Stimulated activated naive CD8-positive, alpha-beta T cell treated with anti-CD3 and anti-CD28 coated beads, Interleukin-15, amount 100 ng/mL, for 72 hours (primary cell): ENCODE measurements at regions not wholly inside any gene's neighbourhood (a gene's known extent, or its start where the extent isn't known, plus 50 kb on each side); places are given as distances from the start of the nearest gene placed in this dataset.
"Not testable (repeated sequence)": the region's sequence is repeated elsewhere in the genome, so short reads cannot be mapped to it uniquely, and the experiment has no call there.

Source experiments
- ATAC-seq: fragments of 150-1000 bp; cut with Tn5 transposase; 2 replicates; pipeline ENCODE4 v1.10.0; 2021; ENCODE audit warnings: mild to moderate bottlenecking, moderate library complexity
- DNase-seq, 2 donors: peaks; one replicate each; pipeline ENCODE4 v3.0.0; 2021 to 2022
- H3K27ac Mint-ChIP-seq, 2 donors: one replicate each; pipeline ENCODE4 v1.8.0; 2022; ENCODE audit warnings: mild to moderate bottlenecking in 2 of 2, mixed read lengths in 2 of 2, moderate library complexity in 2 of 2
- H3K27me3 Mint-ChIP-seq: one replicate; pipeline ENCODE4 v1.8.0; 2022; ENCODE audit warnings: mixed read lengths
- H3K4me1 Mint-ChIP-seq: one replicate; pipeline ENCODE4 v1.8.0; 2022; ENCODE audit warnings: mild to moderate bottlenecking, mixed read lengths
- H3K4me3 Mint-ChIP-seq, 2 donors: one replicate each; pipeline ENCODE4 v1.8.0; 2022; ENCODE audit warnings: mild to moderate bottlenecking in 2 of 2, mixed read lengths in 2 of 2, moderate library complexity in 1 of 2
- H3K9me3 Mint-ChIP-seq, 2 donors: one replicate each; pipeline ENCODE4 v1.8.0; 2022; ENCODE audit warnings: mixed read lengths in 2 of 2

GRCh38 chr6:30815041-30815742 lies 69.1 kb upstream of the DDR1 start:
- H3K4me3 Mint-ChIP-seq = peak overlapping the region; percentile 21 to 58
- peak; percentile 65 to 77 for DNase-seq
- not testable (repeated sequence) for ATAC-seq, H3K27me3 Mint-ChIP-seq
- H3K9me3 Mint-ChIP-seq = peaks cover 6 to 16% of the 10 kb centered on the region in 2 donors
- H3K4me1 Mint-ChIP-seq = peaks cover 88% of the 10 kb centered on the region
- H3K27ac Mint-ChIP-seq = peak overlapping the region; percentile 88

- peak; percentile 50 to 66 for DNase-seq
- peak; percentile 41 for ATAC-seq
- peak overlapping the region; percentile 36 to 70 for H3K4me3 Mint-ChIP-seq
- H3K27ac Mint-ChIP-seq = peak overlapping the region; percentile 88 to 98
- H3K4me1 Mint-ChIP-seq = peaks cover 88% of the 10 kb centered on the region
- H3K27me3 Mint-ChIP-seq = no peaks in the 10 kb centered on the region
- H3K9me3 Mint-ChIP-seq = peaks cover 6 to 16% of the 10 kb centered on the region in 2 donors
Measured at GRCh38 chr6:30814146-30815040, 69.9 kb upstream of the DDR1 start.

- peaks cover 88% of the 10 kb centered on the region for H3K4me1 Mint-ChIP-seq
- peaks cover 6 to 16% of the 10 kb centered on the region in 2 donors for H3K9me3 Mint-ChIP-seq
- peak overlapping the region; percentile 36 to 70 for H3K4me3 Mint-ChIP-seq
- H3K27ac Mint-ChIP-seq = peak overlapping the region; percentile 88 to 98
- ATAC-seq = no peak
- no peaks in the 10 kb centered on the region for H3K27me3 Mint-ChIP-seq
- DNase-seq = no peak
Measured at GRCh38 chr6:30813631-30814145, 69.3 kb upstream of the IER3 start.

- H3K4me1 Mint-ChIP-seq = peaks cover 94% of the 10 kb centered on the region
- ATAC-seq = peak; percentile 93
- H3K9me3 Mint-ChIP-seq = peaks cover 6 to 11% of the 10 kb centered on the region in 2 donors
- H3K27ac Mint-ChIP-seq = peak overlapping the region; percentile 23 to 79
- DNase-seq = peak; percentile 74 to 88
- peak overlapping the region; percentile 19 to 51 for H3K4me3 Mint-ChIP-seq
- H3K27me3 Mint-ChIP-seq = no peaks in the 10 kb centered on the region
Measured at GRCh38 chr6:30810813-30811339, 66.5 kb upstream of the IER3 start.

GRCh38 chr6:30807566-30807965 lies 63.2 kb upstream of the IER3 start:
- H3K9me3 Mint-ChIP-seq = peaks cover 8 to 10% of the 10 kb centered on the region in 2 donors
- H3K4me1 Mint-ChIP-seq = peaks cover 92% of the 10 kb centered on the region
- not testable (repeated sequence) for H3K27me3 Mint-ChIP-seq

GRCh38 chr6:30806581-30807183 lies 62.3 kb upstream of the IER3 start:
- H3K27me3 Mint-ChIP-seq = no peaks in the 10 kb centered on the region
- no peak overlapping the region for H3K4me3 Mint-ChIP-seq
- ATAC-seq (no peak), DNase-seq (no peak)
- H3K27ac Mint-ChIP-seq = peak overlapping the region in 1 of 2 donors; percentile 9
- peaks cover 8 to 10% of the 10 kb centered on the region in 2 donors for H3K9me3 Mint-ChIP-seq
- peaks cover 91% of the 10 kb centered on the region for H3K4me1 Mint-ChIP-seq

More at GRCh38 chr6:30807566-30807965, 63.2 kb upstream of the IER3 start:
- peak overlapping the region in 1 of 2 donors; percentile 69 for H3K27ac Mint-ChIP-seq
- not testable (repeated sequence) for DNase-seq, ATAC-seq, H3K4me3 Mint-ChIP-seq

GRCh38 chr6:30804333-30804732 lies 60.0 kb upstream of the IER3 start:
- peaks cover 9 to 10% of the 10 kb centered on the region in 2 donors for H3K9me3 Mint-ChIP-seq
- peaks cover 75% of the 10 kb centered on the region for H3K4me1 Mint-ChIP-seq
- DNase-seq = no peak
- ATAC-seq = no peak
- H3K4me3 Mint-ChIP-seq = no peak overlapping the region
- H3K27me3 Mint-ChIP-seq = no peaks in the 10 kb centered on the region
- H3K27ac Mint-ChIP-seq = peak overlapping the region; percentile 7 to 36

- DNase-seq (no peak), ATAC-seq (no peak)
- H3K27me3 Mint-ChIP-seq = no peaks in the 10 kb centered on the region
- peaks cover 9 to 10% of the 10 kb centered on the region in 2 donors for H3K9me3 Mint-ChIP-seq
- peaks cover 66% of the 10 kb centered on the region for H3K4me1 Mint-ChIP-seq
- no peak overlapping the region for H3K27ac Mint-ChIP-seq
- H3K4me3 Mint-ChIP-seq = no peak overlapping the region
Measured at GRCh38 chr6:30802731-30803130, 58.4 kb upstream of the IER3 start.

- H3K4me1 Mint-ChIP-seq = peaks cover 60% of the 10 kb centered on the region
- no peaks in the 10 kb centered on the region for H3K27me3 Mint-ChIP-seq
- H3K4me3 Mint-ChIP-seq = no peak overlapping the region
- ATAC-seq (no peak), DNase-seq (no peak)
- peaks cover 9 to 10% of the 10 kb centered on the region in 2 donors for H3K9me3 Mint-ChIP-seq
- H3K27ac Mint-ChIP-seq = peak overlapping the region in 1 of 2 donors; percentile 9
Measured at GRCh38 chr6:30801950-30802349, 57.6 kb upstream of the IER3 start.

- Mint-ChIP-seq H3K27ac (peak overlapping the region in 1 of 2 donors; percentile 9), H3K4me1 (peaks cover 53% of the 10 kb centered on the region), H3K9me3 (peaks cover 9 to 10% of the 10 kb centered on the region in 2 donors), H3K4me3 (no peak overlapping the region), H3K27me3 (no peaks in the 10 kb centered on the region)
- DNase-seq (no peak), ATAC-seq (no peak)
Measured at GRCh38 chr6:30800871-30801270, 56.5 kb upstream of the IER3 start.

- no peaks in the 10 kb centered on the region for H3K27me3 Mint-ChIP-seq
- no peak overlapping the region for H3K4me3 Mint-ChIP-seq
- DNase-seq (no peak), ATAC-seq (no peak)
- peaks cover 53% of the 10 kb centered on the region for H3K4me1 Mint-ChIP-seq
- peaks cover under 1 to 7% of the 10 kb centered on the region in 2 donors for H3K9me3 Mint-ChIP-seq
- H3K27ac Mint-ChIP-seq = no peak overlapping the region
Measured at GRCh38 chr6:30799210-30799609, 54.9 kb upstream of the IER3 start.

GRCh38 chr6:30798494-30798893 lies 54.1 kb upstream of the IER3 start:
- H3K9me3 Mint-ChIP-seq = peaks cover 0 to 4% of the 10 kb centered on the region in 2 donors
- H3K27ac Mint-ChIP-seq = no peak overlapping the region
- DNase-seq (no peak), ATAC-seq (no peak)
- H3K4me1 Mint-ChIP-seq = peaks cover 57% of the 10 kb centered on the region
- no peak overlapping the region for H3K4me3 Mint-ChIP-seq
- H3K27me3 Mint-ChIP-seq = no peaks in the 10 kb centered on the region

GRCh38 chr6:30795549-30796293 lies 51.4 kb upstream of the IER3 start:
- Mint-ChIP-seq H3K4me1 (peaks cover 64% of the 10 kb centered on the region), H3K9me3 (peaks cover 0 to 2% of the 10 kb centered on the region in 2 donors), H3K4me3 (no peak overlapping the region), H3K27me3 (no peaks in the 10 kb centered on the region), H3K27ac (no peak overlapping the region)
- DNase-seq (no peak), ATAC-seq (no peak)
